GM21723 (cell line): ENCODE measurements at regions not wholly inside any gene's neighbourhood (a gene's known extent, or its start where the extent isn't known, plus 50 kb on each side); places are given as distances from the start of the nearest gene placed in this dataset.
"Not testable (repeated sequence)": the region's sequence is repeated elsewhere in the genome, so short reads cannot be mapped to it uniquely, and the experiment has no call there.

Source experiments
- ATAC-seq: cut with Tn5 transposase; IDR thresholded peaks from one replicate; pipeline ENCODE4 v1.9.1; 2021; ENCODE audit warnings: mild to moderate bottlenecking, moderate library complexity; ENCODE audit not compliant: unreplicated experiment

DNA sequence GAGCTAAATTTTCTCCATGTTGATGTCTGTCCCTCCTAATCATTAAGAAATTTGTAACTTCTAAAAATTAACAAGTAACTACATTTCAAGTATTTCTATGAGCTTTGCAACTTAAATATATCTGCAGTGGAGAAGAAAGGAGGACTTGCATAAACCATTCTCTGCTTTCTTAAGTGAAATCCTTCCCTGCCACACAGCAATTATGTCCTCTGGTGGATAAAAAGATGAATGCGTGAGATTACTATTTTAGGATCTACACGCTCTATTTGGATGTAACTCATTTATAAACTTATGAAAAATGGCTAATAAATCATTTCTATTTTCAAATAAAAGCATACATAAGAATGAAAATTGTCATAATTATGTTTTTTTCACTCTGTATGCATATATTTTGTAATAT lies 338.0 kb upstream of the PTCHD4 start:
- no peak for ATAC-seq

GRCh38 chr6:48447251-48447650 lies 336.3 kb upstream of the PTCHD4 start:
- no peak for ATAC-seq

DNA sequence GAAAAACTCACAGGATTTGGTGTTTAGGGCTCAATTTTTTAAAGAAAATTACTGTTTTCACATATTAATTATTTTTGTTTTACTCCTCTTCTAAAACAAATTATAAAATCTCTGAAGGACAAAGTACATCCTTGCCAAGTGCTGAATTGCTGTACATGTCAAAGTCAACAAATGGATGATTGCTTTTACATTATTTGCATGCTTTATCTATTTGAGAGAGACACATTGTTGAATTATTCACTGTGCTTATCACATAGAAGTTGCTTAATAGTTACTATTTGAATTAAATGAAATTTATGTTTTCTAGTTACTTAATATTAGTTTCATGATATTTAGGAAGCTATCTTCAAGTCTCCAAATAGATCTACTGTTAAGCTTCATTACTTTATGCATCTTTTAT lies 318.6 kb upstream of the PTCHD4 start:
- ATAC-seq, result no peak

GRCh38 chr6:48429021-48429420 lies 318.0 kb upstream of the PTCHD4 start:
- ATAC-seq, result no peak

DNA sequence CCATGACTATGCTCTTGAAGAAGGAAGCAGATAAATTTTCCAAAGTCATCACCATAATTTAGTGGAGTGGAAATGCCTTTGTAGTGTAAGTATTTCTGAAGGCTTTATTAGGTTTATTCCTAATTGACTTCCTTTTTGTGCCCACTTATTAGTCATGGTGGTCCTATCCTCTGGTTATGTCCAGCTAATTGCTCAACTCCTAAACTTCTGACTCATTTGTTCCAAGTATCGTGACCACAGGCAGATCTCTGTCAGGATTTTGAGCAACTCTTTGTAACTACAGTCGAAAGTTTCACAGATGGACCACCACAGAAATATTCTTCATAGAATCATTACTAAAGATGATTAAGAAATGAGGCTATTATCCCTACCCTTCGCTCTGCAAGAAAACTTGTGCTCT lies 315.6 kb upstream of the PTCHD4 start:
- no peak for ATAC-seq

DNA sequence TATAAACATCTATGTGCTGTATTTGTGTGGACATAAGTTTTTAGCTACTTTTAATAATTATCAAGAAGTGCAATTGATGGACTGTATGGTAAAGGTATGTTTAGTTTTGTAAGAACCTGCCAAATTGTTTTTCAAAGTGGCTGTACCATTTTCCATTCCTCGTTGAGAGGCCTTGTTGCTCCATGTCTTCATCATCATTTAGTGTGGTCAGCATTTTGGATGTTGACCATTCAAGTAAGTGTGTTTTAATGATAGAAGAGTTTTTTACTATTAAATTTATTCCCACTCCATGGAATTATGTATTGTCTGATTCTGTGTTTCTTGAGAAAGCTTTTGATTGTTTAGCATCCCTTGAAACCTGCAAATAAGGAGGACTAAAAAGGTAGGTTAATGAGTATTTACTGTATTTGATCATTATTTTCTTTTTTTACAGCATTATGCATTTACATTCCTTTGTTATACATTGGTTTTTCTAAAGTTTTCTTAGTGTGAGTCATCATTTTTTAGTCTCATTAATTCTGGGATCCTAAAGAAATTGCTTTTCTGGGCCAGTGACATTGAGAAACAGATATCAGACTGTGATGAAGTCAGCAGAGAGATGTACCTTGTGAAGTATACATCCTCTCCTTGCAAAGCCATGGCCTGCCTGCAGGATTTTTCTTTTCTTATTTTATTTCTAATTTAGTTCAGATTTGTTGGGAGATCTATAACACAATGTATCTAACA lies 312.8 kb upstream of the PTCHD4 start:
- ATAC-seq, result no peak

GRCh38 chr6:48419992-48420391 lies 309.0 kb upstream of the PTCHD4 start:
- ATAC-seq, result no peak

DNA sequence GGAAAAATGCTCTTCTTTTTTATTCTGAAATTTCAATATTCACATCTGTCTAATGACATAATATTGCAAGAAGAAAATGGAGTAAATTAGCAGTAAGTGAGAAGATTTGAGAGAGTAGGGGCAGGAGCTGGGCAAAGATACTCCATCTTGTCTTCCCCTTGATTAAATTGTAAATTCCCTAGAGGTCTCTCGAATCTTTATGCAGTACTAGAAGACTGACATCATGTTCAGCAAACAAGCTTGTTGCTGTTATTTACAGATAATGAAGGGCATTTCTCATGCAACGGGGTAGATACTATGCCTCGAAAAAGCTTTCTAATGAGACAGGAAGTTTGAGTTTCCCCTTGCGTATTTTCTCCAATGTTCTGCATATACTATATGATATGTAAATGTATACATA lies 306.9 kb upstream of the PTCHD4 start:
- ATAC-seq, result no peak

- ATAC-seq, result no peak
Observed at GRCh38 chr6:48412656-48413055, 301.7 kb upstream of the PTCHD4 start.

DNA sequence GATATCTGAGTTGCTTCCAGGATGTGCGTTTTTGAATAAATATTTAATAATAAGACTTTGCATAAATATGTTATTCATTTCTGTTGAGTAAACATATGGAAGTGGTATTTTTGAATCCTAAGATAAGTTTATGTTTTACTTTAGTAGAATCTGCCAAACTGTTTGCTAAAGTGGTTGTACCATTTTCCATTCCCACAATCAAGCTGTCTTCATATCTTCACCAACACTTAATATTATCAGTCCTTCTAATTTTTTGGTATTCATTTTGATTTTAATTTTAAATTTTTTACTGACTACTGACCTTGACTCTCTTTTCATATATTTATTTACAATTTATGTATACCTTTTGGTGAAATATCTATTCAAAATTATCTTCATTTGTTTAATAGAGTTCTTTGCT lies 293.9 kb upstream of the PTCHD4 start:
- ATAC-seq, result no peak

DNA sequence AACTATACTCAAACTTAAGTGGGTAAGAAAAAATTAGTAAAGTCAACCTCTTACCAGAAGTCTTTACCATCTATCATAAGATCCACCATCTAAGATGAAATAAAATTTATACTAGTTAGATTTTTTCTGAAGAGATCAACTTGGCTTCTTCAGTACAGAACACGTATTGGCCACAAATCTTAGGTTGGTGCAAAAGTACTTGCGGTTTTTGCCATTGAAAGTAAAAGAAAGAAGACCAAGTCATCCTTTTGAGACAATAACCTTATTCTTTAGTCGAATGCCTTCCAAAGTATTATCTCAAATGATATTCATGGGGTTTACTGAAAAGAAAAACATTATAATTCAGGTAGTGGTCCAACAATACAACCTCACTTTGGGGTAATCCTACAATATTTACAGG lies 292.6 kb upstream of the PTCHD4 start:
- no peak for ATAC-seq

DNA sequence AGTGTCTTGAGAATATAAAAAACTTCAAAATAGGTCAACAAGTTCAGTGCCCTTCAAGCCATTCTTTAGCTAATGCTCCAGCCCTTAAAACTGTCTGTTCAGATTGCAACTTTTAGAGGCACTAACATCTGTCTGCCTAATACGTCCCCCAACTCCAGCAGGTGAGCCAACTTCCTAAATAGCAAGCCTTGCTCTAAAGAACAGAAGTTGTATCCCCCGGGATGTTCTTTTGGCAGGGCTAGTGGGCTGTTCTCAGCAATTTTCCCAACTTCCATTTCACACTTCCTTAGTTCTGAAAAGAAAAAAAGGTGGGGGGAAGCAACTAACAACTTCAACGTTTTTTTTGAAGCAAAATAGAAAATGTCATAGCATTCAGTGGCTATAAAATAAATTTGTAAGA lies 290.0 kb upstream of the PTCHD4 start:
- no peak for ATAC-seq

- ATAC-seq, result no peak
Observed at GRCh38 chr6:48397887-48398286, 286.9 kb upstream of the PTCHD4 start.

- ATAC-seq, result no peak
Observed at GRCh38 chr6:48389146-48390043, 278.4 kb upstream of the PTCHD4 start.

GRCh38 chr6:48388044-48388443 lies 277.0 kb upstream of the PTCHD4 start:
- ATAC-seq, result no peak

GRCh38 chr6:48378884-48379407 lies 267.9 kb upstream of the PTCHD4 start:
- ATAC-seq, result no peak

DNA sequence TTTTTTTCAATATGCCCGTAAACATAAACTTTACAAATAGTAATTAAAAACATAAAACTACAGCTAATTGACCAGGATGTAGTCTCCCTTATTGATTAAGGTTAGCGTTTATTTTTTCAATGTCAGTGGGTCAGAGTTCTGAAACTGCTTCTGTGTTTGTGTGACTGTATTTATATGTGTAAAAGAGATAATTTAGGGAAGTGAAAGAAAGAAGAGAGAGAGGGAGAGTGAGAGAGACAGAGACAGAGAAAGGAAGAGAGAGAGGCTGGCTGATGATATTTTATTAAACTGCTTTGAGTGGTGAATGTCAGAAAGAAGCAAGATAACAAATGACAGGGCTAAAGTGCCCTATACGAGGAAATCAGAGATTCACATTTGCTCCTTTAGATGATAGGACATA lies 266.1 kb upstream of the PTCHD4 start:
- no peak for ATAC-seq

DNA sequence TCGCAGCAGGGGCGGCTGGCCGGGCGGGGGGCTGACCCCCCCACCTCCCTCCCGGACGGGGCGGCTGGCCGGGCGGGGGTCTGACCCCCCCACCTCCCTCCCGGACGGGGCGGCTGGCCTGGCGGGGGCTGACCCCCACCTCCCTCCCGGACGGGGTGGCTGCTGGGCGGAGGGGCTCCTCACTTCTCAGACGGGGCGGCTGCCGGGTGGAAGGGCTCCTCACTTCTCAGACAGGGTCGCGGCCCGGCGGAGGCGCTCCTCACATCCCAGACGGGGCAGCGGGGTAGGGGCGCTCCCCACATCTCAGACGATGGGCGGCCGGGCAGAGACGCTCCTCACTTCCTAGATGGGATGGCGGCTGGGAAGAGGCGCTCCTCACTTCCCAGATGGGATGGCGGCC lies 260.2 kb upstream of the PTCHD4 start:
- not testable (repeated sequence) for ATAC-seq

- no peak for ATAC-seq
Observed at GRCh38 chr6:48369100-48369499, 258.1 kb upstream of the PTCHD4 start.

DNA sequence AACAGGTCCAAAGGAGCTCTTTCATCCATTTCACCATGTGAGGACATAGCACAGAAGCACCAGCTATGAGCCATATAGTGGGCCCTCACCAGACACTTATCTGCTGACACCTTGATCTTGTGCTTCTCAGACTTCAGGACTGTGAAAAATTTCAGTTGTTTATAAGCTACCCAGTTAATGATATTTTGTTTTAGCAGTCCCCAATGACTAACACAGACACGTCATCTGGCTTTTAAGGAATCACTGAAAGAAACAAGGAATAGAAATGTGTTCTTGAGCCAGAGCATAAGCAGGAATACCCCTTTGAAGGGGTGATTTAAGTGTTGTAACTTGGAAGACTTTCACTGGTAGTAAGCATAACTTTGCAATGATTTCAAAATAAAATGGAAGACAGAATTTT lies 214.7 kb upstream of the PTCHD4 start:
- ATAC-seq, result no peak

- no peak for ATAC-seq
Observed at GRCh38 chr6:48318670-48319069, 207.7 kb upstream of the PTCHD4 start.

- no peak for ATAC-seq
Observed at GRCh38 chr6:48315915-48316314, 204.9 kb upstream of the PTCHD4 start.
